Astrocyte (in vitro differentiated cells and primary cell): ENCODE measurements at regions not wholly inside any gene's neighbourhood (a gene's known extent, or its start where the extent isn't known, plus 50 kb on each side); places are given as distances from the start of the nearest gene placed in this dataset.

Experiments
- CTCF ChIP-seq: IDR thresholded peaks from 2 replicates; pipeline ENCODE4 v1.5.1; 2011; ENCODE audit warnings: low read depth, mild to moderate bottlenecking, inconsistent platforms, low read length, moderate library complexity; ENCODE audit not compliant: insufficient read depth
- EZH2 ChIP-seq: IDR thresholded peaks from 2 replicates; pipeline ENCODE4 v1.6.1; 2012; ENCODE audit warnings: mild to moderate bottlenecking, low read length, inconsistent platforms; ENCODE audit not compliant: insufficient read depth

GRCh38 chr5:174336479-174336878 is 291.0 kb downstream of the NSG2 start:
- TF ChIP-seq CTCF (no peak), EZH2 (no peak)
